Right atrium auricular region (tissue), 2 donors: ENCODE measurements at regions not wholly inside any gene's neighbourhood (a gene's known extent, or its start where the extent isn't known, plus 50 kb on each side); places are given as distances from the start of the nearest gene placed in this dataset.

Source experiments
- DNase-seq: peaks from one replicate; pipeline ENCODE4 v3.0.0-alpha.2; 2019; ENCODE audit warnings: low spot score
- H3K27ac ChIP-seq, 2 donors: fragments of 200-600 bp; sonication (generic); 1 replicate in 1 of 2; 2 replicates in 1 of 2; pipeline ENCODE4 v1.5.1; 2016 to 2019
- H3K27me3 ChIP-seq, 2 donors: fragments of 200-600 bp; sonication (generic); one replicate each; pipeline versions ENCODE4 v1.5.1 to v1.6.0; 2017 to 2019
- H3K36me3 ChIP-seq: fragments of 200-600 bp; sonication (generic); one replicate; pipeline ENCODE4 v1.5.1; 2016
- H3K4me1 ChIP-seq, 2 donors: fragments of 200-600 bp; sonication (generic); one replicate each; pipeline versions ENCODE4 v1.5.1 to v1.6.0; 2017 to 2019
- H3K4me3 ChIP-seq, 2 donors: fragments of 200-600 bp; sonication (generic); 1 replicate in 1 of 2; 2 replicates in 1 of 2; pipeline ENCODE4 v1.5.1; 2017 to 2019; ENCODE audit warnings: mild to moderate bottlenecking in 1 of 2, moderate library complexity in 1 of 2
- H3K9me3 ChIP-seq, 2 donors: fragments of 200-600 bp; sonication (generic); one replicate each; pipeline ENCODE4 v1.5.1; 2019
- CTCF ChIP-seq, 2 donors: fragments of 200-600 bp; sonication (generic); IDR thresholded peaks; one replicate each; pipeline ENCODE4 v1.5.1; 2019; ENCODE audit warnings: antibody characterized with exemption in 2 of 2

DNA sequence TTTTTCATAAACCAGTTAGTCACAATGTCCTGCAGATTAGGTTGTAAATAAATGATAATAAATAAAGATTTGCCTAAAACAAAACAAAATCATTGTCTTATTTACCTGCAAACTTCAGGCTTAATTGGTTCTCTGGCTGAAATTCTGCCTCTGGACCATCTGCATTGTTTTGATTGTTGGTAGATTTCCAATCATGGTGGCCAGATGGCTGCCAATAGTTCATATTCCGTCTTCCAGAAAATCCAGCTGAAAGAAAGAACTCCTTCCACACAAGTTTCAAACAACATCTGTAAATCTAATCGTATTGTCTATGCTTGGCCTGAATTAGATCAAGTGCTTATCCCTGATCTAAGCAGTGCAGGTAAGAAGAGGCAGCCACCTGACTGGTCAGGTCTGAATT, 771.1 kb upstream of the ZEB2 start:
- Histone ChIP-seq H3K4me3 (no peak overlapping the region), H3K9me3 (no peaks in the 10 kb centered on the region), H3K27ac (no peak overlapping the region), H3K36me3 (no peaks in the 10 kb centered on the region), H3K4me1 (peaks cover 0 to 11% of the 10 kb centered on the region in 2 donors), H3K27me3 (no peaks in the 10 kb centered on the region)
- TF ChIP-seq CTCF (IDR thresholded peaks at IDR 0.05) = no peak
- DNase-seq = no peak

- Histone ChIP-seq H3K27ac (no peak overlapping the region), H3K9me3 (no peaks in the 10 kb centered on the region), H3K4me3 (no peak overlapping the region), H3K4me1 (peaks cover 0 to 11% of the 10 kb centered on the region in 2 donors), H3K27me3 (no peaks in the 10 kb centered on the region), H3K36me3 (no peaks in the 10 kb centered on the region)
- TF ChIP-seq CTCF (IDR thresholded peaks at IDR 0.05) = no peak
- no peak for DNase-seq
Observed at GRCh38 chr2:145289946-145290345, 770.0 kb upstream of the ZEB2 start.

GRCh38 chr2:145288650-145289496, 769.0 kb upstream of the ZEB2 start:
- Histone ChIP-seq H3K27ac (no peak overlapping the region), H3K27me3 (no peaks in the 10 kb centered on the region), H3K4me3 (no peak overlapping the region), H3K9me3 (no peaks in the 10 kb centered on the region), H3K4me1 (peaks cover 0 to 11% of the 10 kb centered on the region in 2 donors), H3K36me3 (no peaks in the 10 kb centered on the region)
- no peak for TF ChIP-seq CTCF (IDR thresholded peaks at IDR 0.05)
- DNase-seq = no peak

DNA sequence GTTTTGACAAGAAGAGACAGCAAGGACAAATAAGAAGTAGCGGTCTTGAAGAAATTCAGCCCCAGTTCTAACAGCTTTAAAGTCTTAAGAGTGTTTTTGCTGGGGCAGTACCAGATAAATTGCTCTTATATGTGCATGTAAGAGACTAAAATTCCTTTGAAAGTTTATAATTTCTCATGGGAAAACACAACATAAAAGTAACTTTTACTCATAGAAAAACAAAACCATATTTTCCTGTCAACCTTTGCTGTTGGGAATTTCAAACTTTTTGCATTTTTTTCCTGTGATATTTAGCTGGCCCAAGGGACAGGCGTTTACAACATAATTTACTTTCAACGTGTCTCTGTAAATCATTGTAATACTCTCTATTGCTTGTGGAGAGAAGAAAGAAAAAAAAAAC, 767.8 kb upstream of the ZEB2 start:
- no peak for DNase-seq
- Histone ChIP-seq H3K36me3 (no peaks in the 10 kb centered on the region), H3K9me3 (no peaks in the 10 kb centered on the region), H3K4me3 (no peak overlapping the region), H3K27ac (no peak overlapping the region), H3K4me1 (peaks cover 0 to 11% of the 10 kb centered on the region in 2 donors), H3K27me3 (no peaks in the 10 kb centered on the region)
- TF ChIP-seq CTCF (IDR thresholded peaks at IDR 0.05) = no peak

DNA sequence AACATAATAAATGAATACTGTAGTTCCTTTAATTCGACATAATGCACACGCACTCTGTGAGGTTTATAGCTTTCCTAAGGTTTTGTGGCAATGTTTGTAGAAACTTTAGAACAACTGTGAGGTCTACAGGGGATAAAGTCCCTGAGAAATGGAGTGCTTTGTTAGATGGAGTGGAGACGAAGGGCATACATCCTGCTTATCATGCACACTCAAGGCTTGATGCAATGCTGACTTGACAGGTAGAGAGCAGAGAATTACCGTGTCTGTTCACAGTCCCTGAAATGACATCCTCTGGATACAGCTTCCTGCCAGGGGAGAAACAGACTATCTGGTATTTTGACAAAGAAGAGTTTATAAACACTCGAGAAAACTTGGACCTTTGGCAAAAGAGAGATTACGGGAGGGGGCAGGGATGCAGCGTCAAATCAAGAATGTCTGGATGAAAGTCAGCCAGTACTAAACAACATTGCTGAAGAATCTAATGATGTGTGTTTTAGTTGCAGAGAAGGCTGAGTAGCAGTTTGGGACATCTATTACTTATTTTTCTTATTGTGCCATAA, 766.9 kb upstream of the ZEB2 start:
- peaks cover 0 to 11% of the 10 kb centered on the region in 2 donors for H3K4me1 ChIP-seq
- H3K27ac ChIP-seq = no peak overlapping the region
- no peaks in the 10 kb centered on the region for H3K27me3 ChIP-seq
- H3K9me3 ChIP-seq = no peaks in the 10 kb centered on the region
- no peak for TF ChIP-seq CTCF (IDR thresholded peaks at IDR 0.05)
- DNase-seq = no peak
- H3K36me3 ChIP-seq = no peaks in the 10 kb centered on the region
- no peak overlapping the region for H3K4me3 ChIP-seq
